NB4 (cell line): ENCODE measurements at regions not wholly inside any gene's neighbourhood (a gene's known extent, or its start where the extent isn't known, plus 50 kb on each side); places are given as distances from the start of the nearest gene placed in this dataset.

ENCODE experiments used
- POLR2A ChIP-seq: IDR thresholded peaks from 2 replicates; pipeline ENCODE4 v1.6.1; 2011; ENCODE audit warnings: mild to moderate bottlenecking; ENCODE audit not compliant: insufficient read length; ENCODE audit errors: extremely low read depth
- TF ChIP-seq, protein P1 (sequence below): IDR thresholded peaks from one replicate; pipeline ENCODE4 v1.5.1; 2012; ENCODE audit warnings: low read depth, low read length

DNA sequence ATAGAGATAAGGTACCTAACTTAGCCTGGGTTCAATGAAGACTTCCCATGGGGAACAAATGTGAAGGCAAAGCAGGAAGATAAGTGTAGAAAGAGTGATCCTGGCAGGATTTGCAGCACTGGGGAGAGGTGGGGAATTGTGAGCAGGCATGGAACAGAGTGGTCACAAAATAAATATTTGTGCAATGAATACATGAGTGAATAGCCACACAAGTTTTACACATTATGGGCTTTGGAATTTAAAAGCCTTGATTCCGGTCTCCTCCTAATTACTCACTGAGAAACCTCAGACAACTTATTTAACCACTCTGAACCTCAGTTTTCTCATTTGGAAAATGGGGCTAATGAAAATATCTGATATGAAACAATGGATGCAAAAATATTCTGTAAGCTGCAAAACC lies 148.3 kb downstream of the ELAVL4 start:
- no peak for TF ChIP-seq POLR2A
- TF ChIP-seq, protein P1, sequence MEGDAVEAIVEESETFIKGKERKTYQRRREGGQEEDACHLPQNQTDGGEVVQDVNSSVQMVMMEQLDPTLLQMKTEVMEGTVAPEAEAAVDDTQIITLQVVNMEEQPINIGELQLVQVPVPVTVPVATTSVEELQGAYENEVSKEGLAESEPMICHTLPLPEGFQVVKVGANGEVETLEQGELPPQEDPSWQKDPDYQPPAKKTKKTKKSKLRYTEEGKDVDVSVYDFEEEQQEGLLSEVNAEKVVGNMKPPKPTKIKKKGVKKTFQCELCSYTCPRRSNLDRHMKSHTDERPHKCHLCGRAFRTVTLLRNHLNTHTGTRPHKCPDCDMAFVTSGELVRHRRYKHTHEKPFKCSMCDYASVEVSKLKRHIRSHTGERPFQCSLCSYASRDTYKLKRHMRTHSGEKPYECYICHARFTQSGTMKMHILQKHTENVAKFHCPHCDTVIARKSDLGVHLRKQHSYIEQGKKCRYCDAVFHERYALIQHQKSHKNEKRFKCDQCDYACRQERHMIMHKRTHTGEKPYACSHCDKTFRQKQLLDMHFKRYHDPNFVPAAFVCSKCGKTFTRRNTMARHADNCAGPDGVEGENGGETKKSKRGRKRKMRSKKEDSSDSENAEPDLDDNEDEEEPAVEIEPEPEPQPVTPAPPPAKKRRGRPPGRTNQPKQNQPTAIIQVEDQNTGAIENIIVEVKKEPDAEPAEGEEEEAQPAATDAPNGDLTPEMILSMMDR: no peak
